Stimulated activated CD8-positive, alpha-beta memory T cell treated with anti-CD3 and anti-CD28 coated beads, Interleukin-4, amount 100 ng/mL, for 48 hours (primary cell): ENCODE measurements at regions not wholly inside any gene's neighbourhood (a gene's known extent, or its start where the extent isn't known, plus 50 kb on each side); places are given as distances from the start of the nearest gene placed in this dataset.

Source experiments
- DNase-seq: peaks from one replicate; pipeline ENCODE4 v3.0.0-alpha.2; 2020

GRCh38 chr3:117536006-117536405 lies 826.4 kb downstream of the TUSC7 start:
- no peak for DNase-seq

- DNase-seq, result no peak
These were observed 828.4 kb downstream of the TUSC7 start for GRCh38 chr3:117537949-117538348.

GRCh38 chr3:117539729-117540128 lies 830.1 kb downstream of the TUSC7 start:
- DNase-seq, result no peak

GRCh38 chr3:117540597-117540996 lies 831.0 kb downstream of the TUSC7 start:
- no peak for DNase-seq

- DNase-seq, result no peak
These were observed 832.1 kb downstream of the TUSC7 start for GRCh38 chr3:117541721-117542120.

DNA sequence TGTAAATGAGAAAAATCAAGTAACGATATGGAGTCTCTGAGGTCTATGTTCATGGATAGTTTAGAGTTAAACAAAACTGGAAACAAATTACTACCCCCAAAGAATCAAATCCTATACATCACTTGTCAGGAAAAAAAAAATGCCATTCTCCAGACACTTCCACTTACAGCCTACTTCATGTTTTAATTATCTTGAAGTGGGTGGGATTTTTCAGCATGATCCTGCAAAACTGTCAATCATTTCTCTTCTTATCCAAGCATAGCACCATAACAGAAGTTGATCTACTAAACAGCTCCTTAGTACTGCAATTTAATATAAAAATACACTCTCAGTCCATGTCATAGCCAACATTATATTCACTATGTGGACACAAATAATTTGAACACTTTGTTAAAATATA lies 833.9 kb downstream of the TUSC7 start:
- DNase-seq, result no peak

DNA sequence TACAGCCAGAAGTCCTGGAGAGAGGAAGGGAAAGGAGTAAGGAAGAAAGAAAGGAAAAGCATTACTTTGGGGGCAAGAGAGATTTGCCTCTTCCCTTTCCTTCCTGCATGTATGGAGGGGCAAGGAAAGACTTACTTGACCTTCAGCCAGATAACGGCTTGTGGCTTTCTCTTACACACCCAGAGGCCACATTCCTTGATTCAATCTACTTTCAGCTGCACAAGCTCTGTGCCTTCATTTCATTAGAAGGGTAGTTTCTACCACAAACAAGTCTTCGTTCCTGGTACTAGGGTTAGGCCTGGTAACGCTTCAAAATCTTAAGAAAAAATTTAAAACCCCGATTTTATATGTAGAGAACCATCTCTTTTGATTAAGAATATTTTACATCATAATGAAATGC lies 835.9 kb downstream of the TUSC7 start:
- no peak for DNase-seq

GRCh38 chr3:117547956-117548550 lies 838.5 kb downstream of the TUSC7 start:
- DNase-seq, result no peak

GRCh38 chr3:117548600-117548999 lies 839.0 kb downstream of the TUSC7 start:
- DNase-seq, result no peak

- DNase-seq, result no peak
These were observed 840.1 kb downstream of the TUSC7 start for GRCh38 chr3:117549716-117550115.

GRCh38 chr3:117550766-117551165 lies 841.2 kb downstream of the TUSC7 start:
- DNase-seq, result no peak

- DNase-seq, result no peak
These were observed 843.9 kb downstream of the TUSC7 start for GRCh38 chr3:117553461-117553860.

- no peak for DNase-seq
These were observed 847.2 kb downstream of the TUSC7 start for GRCh38 chr3:117556646-117557407.

- DNase-seq, result no peak
These were observed 848.0 kb downstream of the TUSC7 start for GRCh38 chr3:117557464-117558090.

DNA sequence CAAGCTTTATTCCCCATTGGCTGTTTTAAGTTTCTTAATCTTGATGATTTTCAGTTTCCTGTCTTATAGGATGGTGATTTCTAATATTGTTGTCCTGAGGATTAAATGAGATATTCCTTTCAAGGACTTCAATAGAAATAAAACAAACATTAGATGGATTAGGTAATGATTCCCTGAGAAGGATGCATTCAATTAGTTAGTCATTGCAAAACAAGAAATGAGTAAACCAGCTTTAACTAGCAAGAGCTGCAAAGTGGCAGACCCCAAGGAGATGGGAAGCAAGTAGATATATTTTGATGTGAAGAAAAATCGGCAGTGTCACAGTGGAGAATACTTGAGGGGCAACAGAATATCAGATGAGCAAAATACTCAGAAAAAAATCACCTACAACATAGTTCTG lies 849.1 kb downstream of the TUSC7 start:
- no peak for DNase-seq

DNA sequence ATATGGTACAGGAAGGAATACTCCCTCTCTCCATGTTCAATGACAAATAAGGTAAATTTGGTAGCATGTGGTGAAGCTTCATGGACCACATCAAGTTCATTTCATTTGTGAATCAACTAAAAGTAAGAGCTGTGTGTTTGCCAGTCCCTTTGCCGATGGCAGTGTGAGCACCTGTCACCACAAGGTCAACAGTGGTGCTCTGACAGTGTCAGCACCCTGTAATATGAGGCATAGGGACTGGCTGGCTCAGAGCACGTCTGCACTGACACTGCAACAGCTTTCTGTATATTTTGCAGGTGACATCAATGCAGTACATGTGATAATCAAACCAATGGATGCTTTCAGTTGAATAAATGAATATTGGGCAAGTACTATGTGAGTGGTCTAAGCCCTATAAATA lies 852.4 kb downstream of the TUSC7 start:
- no peak for DNase-seq

- no peak for DNase-seq
These were observed 853.5 kb downstream of the TUSC7 start for GRCh38 chr3:117563063-117563462.

DNA sequence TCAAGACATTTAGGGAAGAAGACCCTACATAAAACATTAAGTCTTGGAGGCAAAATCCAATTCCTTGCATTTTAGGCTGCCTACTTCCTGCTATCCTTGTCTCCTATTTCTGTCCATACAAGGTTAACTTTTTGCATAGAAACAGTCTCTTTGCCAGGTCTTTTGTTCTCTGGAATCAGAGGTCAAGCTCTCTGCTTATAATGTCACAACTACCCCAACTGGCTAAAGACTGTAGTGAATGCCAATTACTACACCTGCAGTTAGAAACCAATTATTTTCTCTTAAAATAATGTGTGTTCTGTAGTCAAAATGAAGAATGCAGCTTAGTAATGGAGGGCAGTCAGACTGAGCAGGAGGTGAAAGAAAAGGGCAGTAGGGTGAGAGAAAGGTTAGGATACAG lies 856.2 kb downstream of the TUSC7 start:
- no peak for DNase-seq

DNA sequence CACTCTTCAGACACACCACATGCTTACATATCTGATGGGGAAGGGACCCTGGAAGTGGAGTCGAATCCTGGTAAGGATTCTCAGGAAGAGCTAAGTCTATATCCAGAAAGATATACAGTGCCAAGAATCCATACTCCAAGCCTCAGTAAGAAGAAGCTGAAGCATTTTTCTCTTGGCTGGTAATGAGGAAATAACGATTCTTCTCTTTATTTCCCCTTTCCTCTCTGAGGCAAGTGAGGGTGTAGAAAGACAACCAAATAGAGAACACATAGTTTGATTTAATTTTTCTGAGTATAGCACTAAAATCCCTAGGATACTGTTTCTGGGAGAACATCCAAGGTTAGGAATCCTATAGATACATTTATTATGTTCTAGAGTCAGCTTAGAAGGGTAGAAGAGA lies 857.3 kb downstream of the TUSC7 start:
- no peak for DNase-seq

- no peak for DNase-seq
These were observed 857.8 kb downstream of the TUSC7 start for GRCh38 chr3:117567382-117567781.

DNA sequence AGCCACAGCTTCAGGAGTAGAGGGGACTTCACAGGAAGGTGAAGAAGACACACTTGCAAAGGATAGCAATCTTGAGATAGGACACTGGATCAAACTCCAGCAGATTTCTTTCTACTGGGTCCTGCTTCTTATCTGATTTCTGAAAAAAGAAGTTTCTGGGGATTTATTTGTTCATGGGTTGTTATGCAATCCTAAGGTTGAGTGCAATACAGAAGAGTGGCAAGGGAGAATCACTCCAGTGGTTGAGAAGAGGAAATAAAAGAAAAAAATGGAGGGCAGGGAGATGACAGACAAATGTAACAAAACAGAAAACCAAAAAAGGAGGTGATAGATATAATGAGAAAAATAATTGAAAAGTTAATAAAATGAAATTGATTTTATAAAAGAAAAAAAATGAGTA lies 858.3 kb downstream of the TUSC7 start:
- no peak for DNase-seq

DNA sequence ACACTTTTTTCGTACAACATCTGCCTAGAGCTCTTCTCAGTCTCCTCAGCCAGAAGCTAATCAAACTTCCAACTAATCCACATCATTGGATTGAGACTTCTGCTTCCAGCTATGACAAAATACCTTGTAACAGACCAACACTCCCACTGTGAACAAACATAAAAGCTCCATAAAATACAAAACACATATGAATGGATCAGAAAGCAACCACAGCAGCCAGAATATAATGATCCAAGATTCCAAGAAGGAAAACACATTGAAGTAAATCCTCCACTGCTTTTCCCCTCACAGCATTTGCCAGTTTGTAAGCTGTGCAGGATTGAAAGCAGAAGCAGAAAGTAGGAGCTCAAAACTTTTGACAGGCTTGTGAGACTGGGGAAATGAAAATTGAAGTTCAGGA lies 863.2 kb downstream of the TUSC7 start:
- DNase-seq, result no peak

- DNase-seq, result no peak
These were observed 871.2 kb downstream of the TUSC7 start for GRCh38 chr3:117580806-117581205.

DNA sequence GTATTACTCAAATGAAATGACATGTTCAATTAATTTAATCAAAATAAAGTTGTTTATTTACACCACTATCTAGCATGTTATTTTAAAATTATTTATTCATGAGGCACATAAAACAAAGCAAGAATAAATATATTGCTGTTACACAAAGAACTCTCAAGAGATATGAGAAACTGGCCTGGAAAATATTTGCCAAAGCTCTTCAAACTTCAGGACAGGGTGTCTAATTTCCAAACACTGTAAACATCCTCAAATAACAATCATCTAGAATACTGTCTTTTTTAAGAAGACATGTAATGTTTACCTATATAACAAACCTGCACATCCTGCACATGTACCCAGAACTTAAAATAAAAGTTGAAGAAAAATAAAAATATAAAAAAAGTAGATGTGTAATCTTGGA lies 876.6 kb downstream of the TUSC7 start:
- no peak for DNase-seq
